Psoas muscle (tissue), 7 donors: ENCODE measurements at regions not wholly inside any gene's neighbourhood (a gene's known extent, or its start where the extent isn't known, plus 50 kb on each side); places are given as distances from the start of the nearest gene placed in this dataset.
A peak's percentile ranks its signal among the peaks of the same experiment; 100 is the strongest.

ENCODE experiments used
- ATAC-seq, 4 donors: fragments of 200-7000 bp; cut with Tn5 transposase; one replicate each; pipeline ENCODE4 v1.9.1; 2020; ENCODE audit warnings: moderate library complexity in 3 of 4, mild to moderate bottlenecking in 2 of 4
- DNase-seq, 2 donors: peaks; one replicate each; pipeline ENCODE4 v3.0.0-alpha.2; 2020
- H3K27ac ChIP-seq: fragments of 200-600 bp; one replicate; pipeline ENCODE4 v1.8.0; 2022
- H3K27me3 ChIP-seq, 3 donors: fragments of 200-600 bp in 1 of 3; one replicate each; pipeline versions ENCODE4 v1.6.1 to v1.8.0; 2013 to 2022; ENCODE audit warnings: low read length in 2 of 3, mild to moderate bottlenecking in 2 of 3, moderate library complexity in 1 of 3; ENCODE audit not compliant: insufficient read depth in 3 of 3
- H3K36me3 ChIP-seq, 2 donors: fragments of 200-600 bp in 1 of 2; one replicate each; pipeline versions ENCODE4 v1.6.1 to v1.8.0; 2013 to 2022; ENCODE audit warnings: low read depth in 1 of 2, mild to moderate bottlenecking in 1 of 2, moderate library complexity in 1 of 2; ENCODE audit not compliant: insufficient read depth in 1 of 2
- H3K4me1 ChIP-seq: fragments of 200-600 bp; one replicate; pipeline ENCODE4 v1.8.0; 2022
- H3K4me3 ChIP-seq: fragments of 200-600 bp; one replicate; pipeline ENCODE4 v1.8.0; 2022; ENCODE audit warnings: mild to moderate bottlenecking
- H3K9me3 ChIP-seq: fragments of 200-600 bp; one replicate; pipeline ENCODE4 v1.8.0; 2022
- WGBS, 3 donors: extraction: QIAGEN DNeasy Blood & Tissue Kit; methylation state at CpG; one replicate each; pipeline versions ENCODE4 v1.1.6 to v1.1.7; 2013; 5-methylcytosine and 5-hydroxymethylcytosine counted together
- intact Hi-C, 2 donors: fragments of 100-400 bp; cut with DNase I; formaldehyde crosslinking; loops; one replicate each; pipeline versions ENCODE4 v1.11.0 to v1.14.2; 2022
- TF ChIP-seq, protein P1 (sequence below): fragments of 200-600 bp; IDR thresholded peaks from one replicate; pipeline ENCODE4 v1.8.0; 2022; ENCODE audit warnings: antibody characterized with exemption
- donor health status: healthy with polysubstance abuse.
- donor health status: DM: no; HTN: no; CAD: no; lungs with moderate emphysema.
- donor health status: Bipolar disorder and iron deficiency.
- donor health status: healthy.
- donor health status: DM: yes; HTN: yes; CAD: no.
- donor health status: DM: no; HTN: no; CAD: no.
- donor health status: DM: yes; HTN: yes; CAD: no.

- no peak overlapping the region for H3K27ac ChIP-seq
- no peaks in the 10 kb centered on the region for H3K9me3 ChIP-seq
- H3K4me3 ChIP-seq: no peak overlapping the region
- H3K4me1 ChIP-seq: peaks cover 3% of the 10 kb centered on the region
- 16 to 21% (median 19%) methylated on average over 11 of the region's 11 CpGs for WGBS, 3 donors
- TF ChIP-seq, protein P1, sequence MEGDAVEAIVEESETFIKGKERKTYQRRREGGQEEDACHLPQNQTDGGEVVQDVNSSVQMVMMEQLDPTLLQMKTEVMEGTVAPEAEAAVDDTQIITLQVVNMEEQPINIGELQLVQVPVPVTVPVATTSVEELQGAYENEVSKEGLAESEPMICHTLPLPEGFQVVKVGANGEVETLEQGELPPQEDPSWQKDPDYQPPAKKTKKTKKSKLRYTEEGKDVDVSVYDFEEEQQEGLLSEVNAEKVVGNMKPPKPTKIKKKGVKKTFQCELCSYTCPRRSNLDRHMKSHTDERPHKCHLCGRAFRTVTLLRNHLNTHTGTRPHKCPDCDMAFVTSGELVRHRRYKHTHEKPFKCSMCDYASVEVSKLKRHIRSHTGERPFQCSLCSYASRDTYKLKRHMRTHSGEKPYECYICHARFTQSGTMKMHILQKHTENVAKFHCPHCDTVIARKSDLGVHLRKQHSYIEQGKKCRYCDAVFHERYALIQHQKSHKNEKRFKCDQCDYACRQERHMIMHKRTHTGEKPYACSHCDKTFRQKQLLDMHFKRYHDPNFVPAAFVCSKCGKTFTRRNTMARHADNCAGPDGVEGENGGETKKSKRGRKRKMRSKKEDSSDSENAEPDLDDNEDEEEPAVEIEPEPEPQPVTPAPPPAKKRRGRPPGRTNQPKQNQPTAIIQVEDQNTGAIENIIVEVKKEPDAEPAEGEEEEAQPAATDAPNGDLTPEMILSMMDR: no peak
- peaks cover 0 to 8% (median 0%) of the 10 kb centered on the region in 3 donors for H3K27me3 ChIP-seq
- no peaks in the 10 kb centered on the region for H3K36me3 ChIP-seq
- intact Hi-C loops: no loop called here
- ATAC-seq (peak in 1 of 4 donors; percentile 36), DNase-seq (peak in 1 of 2 donors; percentile 27)
Observed at GRCh38 chr22:27247701-27248434, 553.7 kb downstream of the MN1 start.

GRCh38 chr22:27250418-27250817, 551.1 kb downstream of the MN1 start:
- H3K36me3 ChIP-seq: no peaks in the 10 kb centered on the region
- WGBS, 3 donors: 78 to 96% (median 93%) methylated on average over 5 of the region's 5 CpGs
- DNase-seq: no peak
- H3K27me3 ChIP-seq: peaks cover 0 to 8% (median 0%) of the 10 kb centered on the region in 3 donors
- H3K4me1 ChIP-seq: peaks cover 3% of the 10 kb centered on the region
- H3K27ac ChIP-seq: no peak overlapping the region
- H3K9me3 ChIP-seq: peaks cover 5% of the 10 kb centered on the region
- no peak for ATAC-seq
- TF ChIP-seq, protein P1: no peak
- intact Hi-C loops: no loop called here
- H3K4me3 ChIP-seq: no peak overlapping the region

DNA sequence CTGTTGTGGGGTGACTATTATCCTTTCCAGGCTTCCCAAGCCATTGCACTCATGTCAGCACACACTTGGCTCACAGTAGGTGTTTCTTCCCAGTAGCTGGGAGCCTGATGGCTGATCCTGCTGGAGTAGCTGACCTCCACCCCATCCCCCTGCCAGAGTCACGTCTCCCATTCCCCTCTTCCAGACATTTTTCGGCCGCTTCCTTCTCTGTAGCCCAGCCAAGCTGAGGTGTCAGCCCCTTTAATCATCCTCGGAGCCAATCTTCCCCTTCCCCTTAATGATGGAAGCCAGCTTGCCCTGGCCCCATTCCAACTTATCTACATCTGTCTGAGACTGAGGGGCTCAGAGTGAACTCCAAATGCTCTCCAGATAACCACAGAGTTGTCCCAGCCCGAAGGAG, 550.7 kb downstream of the MN1 start:
- H3K27ac ChIP-seq: no peak overlapping the region
- intact Hi-C loops: no loop called here
- TF ChIP-seq, protein P1: no peak
- no peak overlapping the region for H3K4me3 ChIP-seq
- ATAC-seq (no peak), DNase-seq (no peak)
- no peaks in the 10 kb centered on the region for H3K36me3 ChIP-seq
- peaks cover 3% of the 10 kb centered on the region for H3K4me1 ChIP-seq
- 77 to 86% (median 85%) methylated on average over 5 of the region's 5 CpGs for WGBS, 3 donors
- H3K9me3 ChIP-seq: peaks cover 9% of the 10 kb centered on the region
- H3K27me3 ChIP-seq: peaks cover 0 to 8% (median 0%) of the 10 kb centered on the region in 3 donors

GRCh38 chr22:27251563-27251962, 550.0 kb downstream of the MN1 start:
- Histone ChIP-seq H3K4me3 (no peak overlapping the region), H3K27me3 (peaks cover 0 to 2% (median 0%) of the 10 kb centered on the region in 3 donors), H3K9me3 (peaks cover 11% of the 10 kb centered on the region), H3K36me3 (no peaks in the 10 kb centered on the region), H3K27ac (no peak overlapping the region), H3K4me1 (peaks cover 3% of the 10 kb centered on the region)
- intact Hi-C loops: no loop called here
- TF ChIP-seq, protein P1: no peak
- DNase-seq (no peak), ATAC-seq (no peak)
- 69 to 80% (median 78%) methylated on average over 2 of the region's 2 CpGs for WGBS, 3 donors
